ENCODE measurements at regions not wholly inside any gene's neighbourhood (a gene's known extent, or its start where the extent isn't known, plus 50 kb on each side); places are given as distances from the start of the nearest gene placed in this dataset.

DNA sequence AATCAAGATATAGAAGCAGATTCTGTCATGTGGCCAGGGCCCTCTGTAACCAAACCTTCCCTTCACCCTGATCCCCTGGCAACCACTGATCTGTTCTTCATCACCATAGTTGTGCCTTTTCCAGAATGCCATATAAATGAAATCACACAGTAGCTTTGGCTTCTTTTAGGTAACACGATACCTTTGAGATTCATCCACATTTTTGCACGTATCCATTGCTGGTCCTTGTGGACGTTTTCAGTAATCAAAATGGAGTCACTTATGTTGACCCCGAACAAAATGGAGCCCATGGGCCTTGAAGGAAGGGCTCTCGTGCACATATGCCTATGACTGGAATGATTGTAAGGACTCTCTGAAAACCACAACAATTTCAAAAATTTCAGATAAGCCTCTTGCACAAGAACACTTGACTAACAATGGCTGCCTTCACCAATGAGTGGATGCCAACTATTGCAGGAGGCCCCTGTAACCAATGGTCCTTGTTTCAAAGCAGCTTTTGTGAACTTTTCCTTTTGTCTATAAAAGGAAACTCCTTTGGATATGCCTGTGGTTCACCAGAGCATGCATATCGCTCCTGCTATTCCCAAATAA lies 84.3 kb upstream of the RALY start:
- TF ChIP-seq CREM (IDR thresholded peaks at IDR 0.05) (peak; percentile 63; the same call in 1 of the 2 replicates), CREM (CRISPR knock-in tag; IDR thresholded peaks at IDR 0.05) (no peak), RBFOX2 (IDR thresholded peaks at IDR 0.05; ENCODE audit: low read depth, low read length) (no peak), BHLHE40 (IDR thresholded peaks at IDR 0.05; ENCODE audit: low read length) (peak; percentile 77), USF2 (IDR thresholded peaks at IDR 0.05; ENCODE audit: low read depth, low read length) (no peak), USF2 (CRISPR knock-in tag; IDR thresholded peaks at IDR 0.05; ENCODE audit: borderline replicate concordance) (no peak), FOXA1 (IDR thresholded peaks at IDR 0.05) (no peak), FOXA1 (CRISPR knock-in tag; IDR thresholded peaks at IDR 0.05) (no peak), STAT6 (CRISPR knock-in tag; IDR thresholded peaks at IDR 0.05; ENCODE audit: borderline replicate concordance) (no peak), ZNF776 (CRISPR knock-in tag; IDR thresholded peaks at IDR 0.05) (no peak), SMC3 (IDR thresholded peaks at IDR 0.05; ENCODE audit: low read length) (no peak), ZBTB33 (CRISPR knock-in tag; IDR thresholded peaks at IDR 0.05) (peak; percentile 51), RBM22 (optimal IDR thresholded peaks at IDR 0.05; ENCODE audit: low read length) (no peak), ZKSCAN1 (IDR thresholded peaks at IDR 0.05; ENCODE audit: low read length) (no peak), KDM5A (IDR thresholded peaks at IDR 0.05; ENCODE audit: borderline replicate concordance, low read length) (no peak; the same call in 1 of the 2 replicates), ZNF629 (CRISPR knock-in tag; conservative IDR thresholded peaks at IDR 0.05) (no peak), GABPA (IDR thresholded peaks at IDR 0.05; ENCODE audit: low read depth, low read length) (no peak), GABPA (CRISPR knock-in tag; IDR thresholded peaks at IDR 0.05; ENCODE audit: low read depth) (no peak)
